H1 (cell line): ENCODE measurements at regions not wholly inside any gene's neighbourhood (a gene's known extent, or its start where the extent isn't known, plus 50 kb on each side); places are given as distances from the start of the nearest gene placed in this dataset.
"Not testable (repeated sequence)": the region's sequence is repeated elsewhere in the genome, so short reads cannot be mapped to it uniquely, and the experiment has no call there.

Experiments used
- CTCF ChIA-PET: fragments of 300-600 bp; sonication (Branson Sonifier 250); formaldehyde crosslinking; loops from one replicate; lab custom pipeline; 2021; ENCODE audit not compliant: partially characterized antibody; lab: Charles Lee
- POLR2A ChIA-PET: fragments of 300-600 bp; sonication (Branson Sonifier 250); formaldehyde crosslinking; loops from one replicate; lab custom pipeline; 2021; ENCODE audit warnings: inconsistent platforms; ENCODE audit not compliant: partially characterized antibody; lab: Charles Lee
- DNase-seq, 2 experiments: peaks; one replicate each; pipeline versions ENCODE4 v3.0.0 to v3.0.0-alpha.2; 2010 to 2022; ENCODE audit warnings: low spot score in 2 of 2, low read depth in 1 of 2, mixed read lengths in 1 of 2
- FAIRE-seq: peaks from 2 replicates; lab custom pipeline; 2011; peaks lifted over from hg19 to GRCh38; lab: Jason Lieb, UNC
- H2AFZ ChIP-seq: 2 replicates; pipeline ENCODE4 v1.8.1; 2012; ENCODE audit warnings: low read length, inconsistent platforms
- H2AK5ac ChIP-seq: 2 replicates; pipeline ENCODE4 v1.6.1; 2013; ENCODE audit warnings: low read depth, low read length
- H2BK120ac ChIP-seq: replicated peaks from 2 replicates; pipeline ENCODE3; 2013; ENCODE audit warnings: low read depth, low read length, inconsistent platforms
- H2BK12ac ChIP-seq: 2 replicates; pipeline ENCODE4 v1.6.1; 2013; ENCODE audit warnings: low read depth, low read length
- H2BK15ac ChIP-seq: 2 replicates; pipeline ENCODE4 v1.6.1; 2013; ENCODE audit warnings: low read length
- H2BK20ac ChIP-seq: 2 replicates; pipeline ENCODE4 v1.6.1; 2013; ENCODE audit warnings: low read length
- H2BK5ac ChIP-seq: 2 replicates; pipeline ENCODE4 v1.6.1; 2013; ENCODE audit warnings: low read depth, low read length
- H3K14ac ChIP-seq: 2 replicates; pipeline ENCODE4 v1.6.1; 2013; ENCODE audit warnings: inconsistent platforms; ENCODE audit not compliant: insufficient read length
- H3K18ac ChIP-seq: 2 replicates; pipeline ENCODE4 v1.6.1; 2013; ENCODE audit warnings: low read length; ENCODE audit errors: extremely low read depth
- H3K23ac ChIP-seq: 2 replicates; pipeline ENCODE4 v1.6.1; 2013; ENCODE audit warnings: inconsistent platforms; ENCODE audit not compliant: insufficient read length
- H3K23me2 ChIP-seq: 2 replicates; pipeline ENCODE4 v1.6.1; 2013; ENCODE audit warnings: low read depth, low read length
- H3K27ac ChIP-seq: 2 replicates; pipeline ENCODE4 v1.6.1; 2011; ENCODE audit warnings: low read depth, low read length, inconsistent platforms
- H3K27me3 ChIP-seq, 4 experiments: replicated peaks in 1 of 4; 1 replicate in 1 of 4; 2 replicates in 3 of 4; pipeline versions ENCODE4 v1.6.1 to v1.8.1; 2011 to 2013; ENCODE audit warnings: low read length in 3 of 4, mild to moderate bottlenecking in 3 of 4, inconsistent platforms in 2 of 4, mixed read lengths in 2 of 4, moderate library complexity in 1 of 4; ENCODE audit not compliant: control insufficient read depth in 3 of 4, insufficient read depth in 3 of 4; ENCODE audit errors: extremely low read depth in 1 of 4
- H3K36me3 ChIP-seq, 4 experiments: 2 replicates each; pipeline versions ENCODE4 v1.6.1 to v1.8.1; 2011 to 2013; ENCODE audit warnings: mild to moderate bottlenecking in 4 of 4, low read length in 3 of 4, moderate library complexity in 2 of 4, control low read depth in 1 of 4, inconsistent platforms in 1 of 4; ENCODE audit not compliant: insufficient read depth in 4 of 4, control insufficient read depth in 2 of 4
- H3K4ac ChIP-seq: replicated peaks from 2 replicates; pipeline ENCODE3; 2013; ENCODE audit warnings: low read length, low read depth, mixed read lengths, inconsistent platforms; ENCODE audit not compliant: insufficient read length
- H3K4me1 ChIP-seq, 4 experiments: replicated peaks in 1 of 4; 1 replicate in 1 of 4; 2 replicates in 3 of 4; pipeline versions ENCODE4 v1.6.1 to v1.8.1; 2011 to 2013; ENCODE audit warnings: low read length in 3 of 4, inconsistent platforms in 2 of 4, mixed read lengths in 1 of 4; ENCODE audit not compliant: insufficient read depth in 4 of 4, control insufficient read depth in 3 of 4
- H3K4me2 ChIP-seq, 2 experiments: 2 replicates each; pipeline versions ENCODE4 v1.6.1 to v1.8.1; 2011 to 2013; ENCODE audit warnings: low read depth in 2 of 2, low read length in 2 of 2, control low read depth in 1 of 2, inconsistent platforms in 1 of 2, mild to moderate bottlenecking in 1 of 2; ENCODE audit not compliant: insufficient read depth in 1 of 2
- H3K4me3 ChIP-seq, 4 experiments: fragments of 200-600, 300-600 bp in 1 of 4; sonication (generic), shearing (Covaris generic), sonication (Bioruptor Twin) in 1 of 4; 2 replicates each; pipeline versions ENCODE4 v1.5.1 to v1.8.1; 2011 to 2016; ENCODE audit warnings: low read length in 4 of 4, low read depth in 3 of 4, control low read depth in 2 of 4, inconsistent platforms in 2 of 4, mild to moderate bottlenecking in 2 of 4, mixed read lengths in 1 of 4, moderate library complexity in 1 of 4; ENCODE audit not compliant: insufficient read depth in 2 of 4; ENCODE audit errors: extremely low read depth in 1 of 4
- H3K56ac ChIP-seq: replicated peaks from 2 replicates; pipeline ENCODE3; 2013; ENCODE audit warnings: low read depth, mild to moderate bottlenecking, mixed read lengths, low read length, inconsistent platforms; ENCODE audit not compliant: insufficient read length
- H3K79me1 ChIP-seq: 2 replicates; pipeline ENCODE4 v1.6.1; 2013; ENCODE audit warnings: low read depth, low read length, control low read depth
- H3K79me2 ChIP-seq, 2 experiments: 2 replicates each; pipeline versions ENCODE4 v1.6.1 to v1.8.1; 2012 to 2013; ENCODE audit warnings: low read length in 2 of 2, mild to moderate bottlenecking in 2 of 2, inconsistent platforms in 1 of 2; ENCODE audit not compliant: insufficient read depth in 2 of 2, control insufficient read depth in 1 of 2
- H3K9ac ChIP-seq, 4 experiments: replicated peaks in 1 of 4; 1 replicate in 1 of 4; 2 replicates in 3 of 4; pipeline versions ENCODE4 v1.6.1 to v1.8.1; 2011 to 2013; ENCODE audit warnings: low read depth in 3 of 4, low read length in 3 of 4, control low read depth in 2 of 4, mild to moderate bottlenecking in 2 of 4, moderate library complexity in 2 of 4, inconsistent platforms in 1 of 4; ENCODE audit errors: extremely low read depth in 1 of 4
- H3K9me3 ChIP-seq, 2 experiments: 2 replicates each; pipeline versions ENCODE4 v1.6.1 to v1.8.1; 2012 to 2013; ENCODE audit warnings: mild to moderate bottlenecking in 2 of 2, moderate library complexity in 2 of 2, control low read depth in 1 of 2, inconsistent platforms in 1 of 2, low read depth in 1 of 2, low read length in 1 of 2, mixed read lengths in 1 of 2; ENCODE audit not compliant: insufficient read depth in 2 of 2
- H4K20me1 ChIP-seq, 2 experiments: replicated peaks in 1 of 2; 2 replicates each; pipeline versions ENCODE3 to v1.8.1; 2011 to 2013; ENCODE audit warnings: inconsistent platforms in 2 of 2, low read length in 2 of 2, mild to moderate bottlenecking in 1 of 2; ENCODE audit not compliant: insufficient read depth in 2 of 2, control insufficient read depth in 1 of 2
- H4K5ac ChIP-seq: 2 replicates; pipeline ENCODE4 v1.6.1; 2013; ENCODE audit warnings: low read length, low read depth, mixed read lengths, inconsistent platforms; ENCODE audit not compliant: insufficient read length
- H4K8ac ChIP-seq: 2 replicates; pipeline ENCODE4 v1.8.0; 2013; ENCODE audit warnings: mild to moderate bottlenecking, moderate library complexity, low read length, inconsistent platforms; ENCODE audit not compliant: insufficient read depth; ENCODE audit errors: extremely low read depth
- H4K91ac ChIP-seq: replicated peaks from 2 replicates; pipeline ENCODE3; 2013; ENCODE audit warnings: low read length, mixed read lengths, inconsistent platforms; ENCODE audit not compliant: insufficient read length
- WGBS, 2 experiments: shearing (Covaris generic) in 1 of 2; methylation state at CpG; one replicate each; pipeline versions ENCODE4 v1.1.6 to v1.1.7; 2013 to 2015; ENCODE audit warnings: low lambda C conversion rate in 2 of 2, mixed read lengths in 2 of 2, inconsistent platforms in 1 of 2, low coverage in 1 of 2, missing lambda C conversion rate in 1 of 2; ENCODE audit not compliant: insufficient replicate concordance in 2 of 2, insufficient coverage in 1 of 2, insufficient read length in 1 of 2; ENCODE audit errors: extremely low coverage in 1 of 2, missing lambda C conversion rate in 1 of 2; 5-methylcytosine and 5-hydroxymethylcytosine counted together

GRCh38 chr2:89968567-89968966, 1277.1 kb downstream of the RPIA start:
- H4K91ac ChIP-seq, H3K4ac ChIP-seq, H3K14ac ChIP-seq, DNase-seq, H3K79me2 ChIP-seq, H3K4me3 ChIP-seq, H4K20me1 ChIP-seq, H2BK5ac ChIP-seq, H3K36me3 ChIP-seq, H3K9ac ChIP-seq, H2BK20ac ChIP-seq, H2AFZ ChIP-seq, H2BK120ac ChIP-seq, CTCF ChIA-PET, H3K56ac ChIP-seq, H3K4me1 ChIP-seq, H3K27me3 ChIP-seq, H3K4me2 ChIP-seq, H3K23ac ChIP-seq, H4K5ac ChIP-seq, H3K18ac ChIP-seq, H3K23me2 ChIP-seq, H3K27ac ChIP-seq, POLR2A ChIA-PET, FAIRE-seq, H4K8ac ChIP-seq, H3K79me1 ChIP-seq, H2BK12ac ChIP-seq, H2AK5ac ChIP-seq, H2BK15ac ChIP-seq: not testable (repeated sequence)
- H3K9me3 ChIP-seq = peaks cover 3 to 21% of the 10 kb centered on the region in 2 experiments; a peak in 2 of 4 replicates
- WGBS, 2 experiments = 40% methylated on average over 3 of the region's 3 CpGs; no CpG with 5 or more reads in 1 of the 2 experiments

GRCh38 chr2:89969190-89969589, 1277.7 kb downstream of the RPIA start:
- H2BK20ac ChIP-seq, H3K14ac ChIP-seq, H3K4me1 ChIP-seq, H3K79me2 ChIP-seq, DNase-seq, H3K4me3 ChIP-seq, H3K18ac ChIP-seq, H4K91ac ChIP-seq, H3K4ac ChIP-seq, H3K27ac ChIP-seq, H4K8ac ChIP-seq, H3K4me2 ChIP-seq, H4K20me1 ChIP-seq, H3K23me2 ChIP-seq, H3K23ac ChIP-seq, FAIRE-seq, POLR2A ChIA-PET, H2BK5ac ChIP-seq, H2AK5ac ChIP-seq, H3K36me3 ChIP-seq, H2BK12ac ChIP-seq, CTCF ChIA-PET, H3K27me3 ChIP-seq, H3K9ac ChIP-seq, H2BK15ac ChIP-seq, H4K5ac ChIP-seq, H3K79me1 ChIP-seq, H2AFZ ChIP-seq, H2BK120ac ChIP-seq, H3K56ac ChIP-seq: not testable (repeated sequence)
- H3K9me3 ChIP-seq = peaks cover 3 to 16% of the 10 kb centered on the region in 2 experiments; a peak in 2 of 4 replicates
- 70% methylated on average over 4 of the region's 4 CpGs; no CpG with 5 or more reads in 1 of the 2 experiments for WGBS, 2 experiments
